SK-N-SH (cell line): ENCODE measurements at regions not wholly inside any gene's neighbourhood (a gene's known extent, or its start where the extent isn't known, plus 50 kb on each side); places are given as distances from the start of the nearest gene placed in this dataset.

Source experiments
- CTCF ChIA-PET: fragments of 300-600, 350-600 bp; formaldehyde crosslinking; extraction: SDS; loops from one replicate; lab custom pipeline; 2021; lab: Yijun Ruan, JAX
- POLR2A ChIA-PET: fragments of 350-600 bp; sonication (Branson Sonifier 250); formaldehyde crosslinking; extraction: SDS; loops from one replicate; lab custom pipeline; 2020; ENCODE audit warnings: antibody characterized with exemption, inconsistent platforms; lab: Yijun Ruan, JAX
- DNase-seq: peaks from one replicate; pipeline ENCODE4 v3.0.0; 2012
- H2AFZ ChIP-seq: fragments of 200-600 bp; sonication (generic); 2 replicates; pipeline ENCODE4 v1.8.1; 2016; ENCODE audit warnings: antibody characterized with exemption, mild to moderate bottlenecking, low read depth
- H3F3A ChIP-seq: fragments of 200-600 bp; sonication (generic); replicated peaks from 2 replicates; pipeline ENCODE3; 2016; ENCODE audit warnings: antibody characterized with exemption, mild to moderate bottlenecking; ENCODE audit not compliant: insufficient read depth
- H3K27ac ChIP-seq, 2 experiments: fragments of 200-500 bp in 1 of 2; fragments of 200-600 bp in 1 of 2; sonication (Bioruptor generic) in 1 of 2; sonication (generic), shearing (Covaris generic) in 1 of 2; 2 replicates each; pipeline versions ENCODE4 v1.5.1 to v1.6.1; 2014 to 2016; ENCODE audit warnings: low read depth in 2 of 2, inconsistent platforms in 1 of 2, low read length in 1 of 2, mild to moderate bottlenecking in 1 of 2, mixed read lengths in 1 of 2
- H3K27me3 ChIP-seq: fragments of 200-600 bp; sonication (generic), shearing (Covaris generic); 2 replicates; pipeline ENCODE4 v1.6.1; 2016; ENCODE audit warnings: mixed run types; ENCODE audit not compliant: insufficient read depth
- H3K36me3 ChIP-seq, 2 experiments: fragments of 200-500 bp in 1 of 2; fragments of 200-600 bp in 1 of 2; sonication (Bioruptor generic) in 1 of 2; sonication (generic) in 1 of 2; replicated peaks in 1 of 2; 2 replicates each; pipeline versions ENCODE3 to v1.5.1; 2014 to 2016; ENCODE audit warnings: low read length in 1 of 2, mild to moderate bottlenecking in 1 of 2; ENCODE audit not compliant: insufficient read depth in 2 of 2, control insufficient read depth in 1 of 2
- H3K4me1 ChIP-seq, 2 experiments: fragments of 200-500 bp in 1 of 2; fragments of 200-600 bp in 1 of 2; sonication (Bioruptor generic) in 1 of 2; sonication (generic), shearing (Covaris generic) in 1 of 2; 2 replicates each; pipeline versions ENCODE4 v1.5.1 to v1.6.1; 2014 to 2016; ENCODE audit warnings: low read depth in 1 of 2, low read length in 1 of 2, mixed run types in 1 of 2; ENCODE audit not compliant: insufficient read depth in 2 of 2, control insufficient read depth in 1 of 2
- H3K4me2 ChIP-seq: fragments of 200-600 bp; sonication (generic), shearing (Covaris generic); 2 replicates; pipeline ENCODE4 v1.6.1; 2017; ENCODE audit warnings: mixed run types
- H3K4me3 ChIP-seq, 2 experiments: fragments of 200-500 bp in 1 of 2; fragments of 200-600 bp in 1 of 2; sonication (Bioruptor generic) in 1 of 2; sonication (generic), shearing (Covaris generic) in 1 of 2; 2 replicates each; pipeline versions ENCODE4 v1.5.1 to v1.8.1; 2014 to 2016; ENCODE audit warnings: low read depth in 2 of 2, inconsistent platforms in 1 of 2, low read length in 1 of 2, mild to moderate bottlenecking in 1 of 2, mixed read lengths in 1 of 2, moderate library complexity in 1 of 2
- H3K79me2 ChIP-seq: fragments of 200-600 bp; sonication (generic); 2 replicates; pipeline ENCODE4 v1.8.1; 2017; ENCODE audit warnings: mild to moderate bottlenecking; ENCODE audit not compliant: insufficient read depth
- H3K9ac ChIP-seq: fragments of 200-600 bp; sonication (generic); 2 replicates; pipeline ENCODE4 v1.6.1; 2017; ENCODE audit warnings: mixed run types
- H3K9me2 ChIP-seq: fragments of 200-600 bp; sonication (generic); 2 replicates; pipeline ENCODE4 v1.6.1; 2017; ENCODE audit warnings: mixed run types
- H3K9me3 ChIP-seq: fragments of 200-600 bp; sonication (generic); 2 replicates; pipeline ENCODE4 v1.6.1; 2017; ENCODE audit warnings: mixed run types, mild to moderate bottlenecking, moderate library complexity
- H4K20me1 ChIP-seq: fragments of 200-600 bp; sonication (generic); 2 replicates; pipeline ENCODE4 v1.6.1; 2017; ENCODE audit warnings: mild to moderate bottlenecking, mixed run types; ENCODE audit not compliant: insufficient read depth
- CTCF ChIP-seq: fragments of 200-600 bp; sonication (generic); IDR thresholded peaks from 2 replicates; pipeline ENCODE4 v1.6.1; 2017; ENCODE audit warnings: antibody characterized with exemption, mild to moderate bottlenecking, moderate library complexity
- ELF1 ChIP-seq: IDR thresholded peaks from 2 replicates; pipeline ENCODE4 v1.4.0; 2012
- EP300 ChIP-seq, 2 experiments: IDR thresholded peaks; 2 replicates each; pipeline versions ENCODE4 v1.4.0 to v1.6.1; 2012; ENCODE audit warnings: borderline replicate concordance in 1 of 2, low read depth in 1 of 2, low read length in 1 of 2
- EZH2phosphoT487 ChIP-seq: fragments of 200-600 bp; sonication (generic); IDR thresholded peaks from 2 replicates; pipeline ENCODE4 v1.6.1; 2017; ENCODE audit warnings: low read depth, mixed run types, mild to moderate bottlenecking, antibody characterized with exemption, moderate library complexity, borderline replicate concordance
- FOXJ3 ChIP-seq: sonication (generic); formaldehyde crosslinking; IDR thresholded peaks from 2 replicates; pipeline ENCODE4 v1.5.1; 2020; ENCODE audit warnings: mild to moderate bottlenecking, missing genetic modification reagents
- FOXM1 ChIP-seq: IDR thresholded peaks from 2 replicates; pipeline ENCODE4 v1.4.0; 2012; ENCODE audit warnings: low read depth, mild to moderate bottlenecking
- JUND ChIP-seq: IDR thresholded peaks from 2 replicates; pipeline ENCODE4 v1.4.0; 2012
- MAX ChIP-seq: IDR thresholded peaks from 2 replicates; pipeline ENCODE4 v1.4.0; 2012; ENCODE audit warnings: low read depth
- MEF2A ChIP-seq: IDR thresholded peaks from 2 replicates; pipeline ENCODE4 v1.4.0; 2012; ENCODE audit warnings: low read depth, borderline replicate concordance
- POLR2AphosphoS5 ChIP-seq: IDR thresholded peaks from 2 replicates; pipeline ENCODE4 v1.6.1; 2012; ENCODE audit warnings: low read depth, low read length
- RAD21 ChIP-seq: IDR thresholded peaks from 2 replicates; pipeline ENCODE4 v1.6.1; 2012; ENCODE audit warnings: mild to moderate bottlenecking, low read length
- RXRA ChIP-seq: IDR thresholded peaks from 2 replicates; pipeline ENCODE4 v1.4.0; 2012; ENCODE audit warnings: low read depth, mild to moderate bottlenecking, borderline replicate concordance
- SIN3A ChIP-seq: IDR thresholded peaks from 2 replicates; pipeline ENCODE4 v1.6.1; 2012; ENCODE audit warnings: low read depth, mild to moderate bottlenecking, low read length, moderate library complexity, borderline replicate concordance
- TCF12 ChIP-seq: IDR thresholded peaks from 2 replicates; pipeline ENCODE4 v1.4.0; 2012
- USF1 ChIP-seq: IDR thresholded peaks from 2 replicates; pipeline ENCODE4 v1.4.0; 2012; ENCODE audit warnings: low read depth, borderline replicate concordance
- USF2 ChIP-seq: fragments of 150-350 bp; IDR thresholded peaks from 2 replicates; pipeline ENCODE4 v1.6.1; 2017; ENCODE audit warnings: antibody characterized with exemption, low read length, low read depth, borderline replicate concordance
- ZBTB33 ChIP-seq: IDR thresholded peaks from 2 replicates; pipeline ENCODE4 v1.4.0; 2012; ENCODE audit warnings: low read depth, borderline replicate concordance
- WGBS: methylation state at CpG from one replicate; pipeline ENCODE4 v1.1.6; 2017; ENCODE audit warnings: low lambda C conversion rate; 5-methylcytosine and 5-hydroxymethylcytosine counted together

- Histone ChIP-seq H3K9ac (no peak overlapping the region), H4K20me1 (no peaks in the 10 kb centered on the region), H3K27me3 (no peaks in the 10 kb centered on the region; the same call in 1 of the 2 replicates), H3K4me3 (no peak overlapping the region), H3K9me2 (no peaks in the 10 kb centered on the region), H2AFZ (no peak overlapping the region), H3K27ac (no peak overlapping the region), H3K79me2 (no peaks in the 10 kb centered on the region), H3K9me3 (no peaks in the 10 kb centered on the region), H3K4me1 (no peaks in the 10 kb centered on the region), H3F3A (no peaks in the 10 kb centered on the region), H3K4me2 (no peak overlapping the region), H3K36me3 (no peaks in the 10 kb centered on the region)
- 40% methylated on average over 5 of the region's 6 CpGs for WGBS
- ChIA-PET CTCF (no interaction called here), POLR2A (no interaction called here)
- no peak for TF ChIP-seq FOXM1
- TF ChIP-seq CTCF: no peak
- no peak for TF ChIP-seq FOXJ3 (CRISPR knock-in tag)
- no peak for TF ChIP-seq RXRA
- no peak for TF ChIP-seq USF1
- TF ChIP-seq POLR2AphosphoS5: no peak
- TF ChIP-seq USF2: no peak
- no peak for TF ChIP-seq TCF12
- TF ChIP-seq JUND: no peak
- no peak for TF ChIP-seq ZBTB33
- no peak for TF ChIP-seq EP300 (IDR thresholded peaks at IDR 0.05; ENCODE audit: borderline replicate concordance in 1 of 2, low read depth in 1 of 2, low read length in 1 of 2)
- TF ChIP-seq MAX: no peak
- no peak for TF ChIP-seq ELF1
- TF ChIP-seq SIN3A: no peak
- no peak for TF ChIP-seq MEF2A
- no peak for TF ChIP-seq EZH2phosphoT487
- TF ChIP-seq RAD21: no peak
- no peak for DNase-seq
These were observed 106.1 kb upstream of the EPB41L4A start for GRCh38 chr5:112525217-112525616.
